ENCODE measurements at regions not wholly inside any gene's neighbourhood (a gene's known extent, or its start where the extent isn't known, plus 50 kb on each side); places are given as distances from the start of the nearest gene placed in this dataset.

GRCh38 chr6:19432966-19433498, 404.1 kb upstream of the ID4 start:
- intact Hi-C loops (cut with DNase I): no loop called here
- WGBS, 2 donors: 41 to 49% methylated on average over 10 of the region's 10 CpGs
- ATAC-seq (no peak), DNase-seq (no peak), FAIRE-seq (no peak)
- Histone ChIP-seq H3K4me3 (no peak overlapping the region), H3K27ac (no peak overlapping the region), H3K36me3 (no peaks in the 10 kb centered on the region), H3K27me3 (no peaks in the 10 kb centered on the region), H3K9me3 (no peaks in the 10 kb centered on the region), H3K4me1 (no peaks in the 10 kb centered on the region)
- TF ChIP-seq, protein P1, sequence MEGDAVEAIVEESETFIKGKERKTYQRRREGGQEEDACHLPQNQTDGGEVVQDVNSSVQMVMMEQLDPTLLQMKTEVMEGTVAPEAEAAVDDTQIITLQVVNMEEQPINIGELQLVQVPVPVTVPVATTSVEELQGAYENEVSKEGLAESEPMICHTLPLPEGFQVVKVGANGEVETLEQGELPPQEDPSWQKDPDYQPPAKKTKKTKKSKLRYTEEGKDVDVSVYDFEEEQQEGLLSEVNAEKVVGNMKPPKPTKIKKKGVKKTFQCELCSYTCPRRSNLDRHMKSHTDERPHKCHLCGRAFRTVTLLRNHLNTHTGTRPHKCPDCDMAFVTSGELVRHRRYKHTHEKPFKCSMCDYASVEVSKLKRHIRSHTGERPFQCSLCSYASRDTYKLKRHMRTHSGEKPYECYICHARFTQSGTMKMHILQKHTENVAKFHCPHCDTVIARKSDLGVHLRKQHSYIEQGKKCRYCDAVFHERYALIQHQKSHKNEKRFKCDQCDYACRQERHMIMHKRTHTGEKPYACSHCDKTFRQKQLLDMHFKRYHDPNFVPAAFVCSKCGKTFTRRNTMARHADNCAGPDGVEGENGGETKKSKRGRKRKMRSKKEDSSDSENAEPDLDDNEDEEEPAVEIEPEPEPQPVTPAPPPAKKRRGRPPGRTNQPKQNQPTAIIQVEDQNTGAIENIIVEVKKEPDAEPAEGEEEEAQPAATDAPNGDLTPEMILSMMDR (IDR thresholded peaks at IDR 0.05): no peak

- Histone ChIP-seq H3K27ac (no peak overlapping the region), H3K36me3 (no peaks in the 10 kb centered on the region), H3K27me3 (no peaks in the 10 kb centered on the region), H3K4me3 (no peak overlapping the region), H3K4me1 (no peaks in the 10 kb centered on the region), H3K9me3 (no peaks in the 10 kb centered on the region)
- no peak for FAIRE-seq
- intact Hi-C loops (cut with DNase I): no loop called here
- no peak for ATAC-seq
- TF ChIP-seq, protein P1 (IDR thresholded peaks at IDR 0.05): no peak
- 59 to 79% methylated on average over 2 of the region's 2 CpGs for WGBS, 2 donors
- no peak for DNase-seq
Measured at GRCh38 chr6:19434065-19434464, 403.1 kb upstream of the ID4 start.

DNA sequence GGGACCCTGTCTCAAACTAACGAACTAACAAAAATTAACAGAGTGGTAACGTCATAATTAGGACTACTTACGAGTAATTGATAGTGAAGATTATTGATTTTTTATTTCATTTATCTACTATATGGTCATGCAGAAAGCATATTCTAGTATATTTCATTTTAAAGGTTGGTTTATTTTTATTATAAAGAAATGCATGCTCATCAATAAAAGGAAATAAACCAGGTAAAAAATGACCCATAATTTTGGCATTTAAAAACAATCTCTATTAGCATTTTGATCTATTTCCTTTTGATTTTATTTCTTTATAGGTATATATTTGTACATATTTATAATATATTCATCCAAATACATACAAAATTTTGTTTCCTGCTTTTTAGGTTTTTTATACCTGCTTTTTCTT, 401.4 kb upstream of the ID4 start:
- ATAC-seq (no peak), DNase-seq (no peak), FAIRE-seq (peak; percentile 57)
- H3K9me3 ChIP-seq: no peaks in the 10 kb centered on the region
- H3K27me3 ChIP-seq: no peaks in the 10 kb centered on the region
- H3K4me3 ChIP-seq: no peak overlapping the region
- TF ChIP-seq, protein P1 (IDR thresholded peaks at IDR 0.05): no peak
- H3K27ac ChIP-seq: no peak overlapping the region
- intact Hi-C loops (cut with DNase I): no loop called here
- H3K4me1 ChIP-seq: no peaks in the 10 kb centered on the region
- 60 to 67% methylated on average over 3 of the region's 3 CpGs for WGBS, 2 donors
- no peaks in the 10 kb centered on the region for H3K36me3 ChIP-seq

- no peaks in the 10 kb centered on the region for H3K27me3 ChIP-seq
- FAIRE-seq (no peak), ATAC-seq (peak in 2 of 4 donors; percentile 32 to 44), DNase-seq (no peak)
- H3K4me3 ChIP-seq: no peak overlapping the region
- no peaks in the 10 kb centered on the region for H3K36me3 ChIP-seq
- no peaks in the 10 kb centered on the region for H3K9me3 ChIP-seq
- peak overlapping the region in 2 of 4 donors; percentile 42 to 48 for H3K27ac ChIP-seq
- TF ChIP-seq, protein P1 (IDR thresholded peaks at IDR 0.05): no peak
- intact Hi-C loops (cut with DNase I): no loop called here
- no peaks in the 10 kb centered on the region for H3K4me1 ChIP-seq
- 53 to 65% methylated on average over 8 of the region's 8 CpGs for WGBS, 2 donors
Measured at GRCh38 chr6:19438566-19439353, 398.4 kb upstream of the ID4 start.

- FAIRE-seq (no peak), DNase-seq (no peak), ATAC-seq (peak in 1 of 4 donors; percentile 44)
- Histone ChIP-seq H3K4me1 (peaks cover 0 to 4% (median 0%) of the 10 kb centered on the region in 3 donors), H3K27me3 (no peaks in the 10 kb centered on the region), H3K9me3 (no peaks in the 10 kb centered on the region), H3K27ac (peak overlapping the region; percentile 1 to 19 (median 6)), H3K36me3 (no peaks in the 10 kb centered on the region), H3K4me3 (no peak overlapping the region)
- 44 to 57% methylated on average over 3 of the region's 3 CpGs for WGBS, 2 donors
- intact Hi-C loops (cut with DNase I): no loop called here
- TF ChIP-seq, protein P1 (IDR thresholded peaks at IDR 0.05): no peak
Measured at GRCh38 chr6:19440531-19440930, 396.6 kb upstream of the ID4 start.
